Activated T-cell treated with anti-CD3 and anti-CD28 coated beads, Interleukin-2, amount 50 U/mL, for 4 hours (primary cell): ENCODE measurements at regions not wholly inside any gene's neighbourhood (a gene's known extent, or its start where the extent isn't known, plus 50 kb on each side); places are given as distances from the start of the nearest gene placed in this dataset.

Experiments used
- ATAC-seq, 2 donors: fragments of 200-7000 bp; cut with Tn5 transposase; one replicate each; pipeline ENCODE4 v1.10.0; 2021
- DNase-seq: peaks from one replicate; pipeline ENCODE4 v3.0.0-alpha.2; 2020
- H3K27me3 Mint-ChIP-seq: one replicate; pipeline ENCODE4 v1.8.0; 2021; ENCODE audit warnings: low read depth, mixed read lengths
- H3K36me3 Mint-ChIP-seq: one replicate; pipeline ENCODE4 v1.8.0; 2022; ENCODE audit warnings: mixed read lengths; ENCODE audit not compliant: insufficient read depth
- H3K4me1 Mint-ChIP-seq: one replicate; pipeline ENCODE4 v1.8.0; 2021; ENCODE audit warnings: low read depth, mixed read lengths
- H3K4me3 Mint-ChIP-seq: one replicate; pipeline ENCODE4 v1.8.0; 2021; ENCODE audit warnings: mild to moderate bottlenecking, moderate library complexity, mixed read lengths
- H3K9me3 Mint-ChIP-seq: one replicate; pipeline ENCODE4 v1.8.0; 2021; ENCODE audit warnings: mixed read lengths

DNA sequence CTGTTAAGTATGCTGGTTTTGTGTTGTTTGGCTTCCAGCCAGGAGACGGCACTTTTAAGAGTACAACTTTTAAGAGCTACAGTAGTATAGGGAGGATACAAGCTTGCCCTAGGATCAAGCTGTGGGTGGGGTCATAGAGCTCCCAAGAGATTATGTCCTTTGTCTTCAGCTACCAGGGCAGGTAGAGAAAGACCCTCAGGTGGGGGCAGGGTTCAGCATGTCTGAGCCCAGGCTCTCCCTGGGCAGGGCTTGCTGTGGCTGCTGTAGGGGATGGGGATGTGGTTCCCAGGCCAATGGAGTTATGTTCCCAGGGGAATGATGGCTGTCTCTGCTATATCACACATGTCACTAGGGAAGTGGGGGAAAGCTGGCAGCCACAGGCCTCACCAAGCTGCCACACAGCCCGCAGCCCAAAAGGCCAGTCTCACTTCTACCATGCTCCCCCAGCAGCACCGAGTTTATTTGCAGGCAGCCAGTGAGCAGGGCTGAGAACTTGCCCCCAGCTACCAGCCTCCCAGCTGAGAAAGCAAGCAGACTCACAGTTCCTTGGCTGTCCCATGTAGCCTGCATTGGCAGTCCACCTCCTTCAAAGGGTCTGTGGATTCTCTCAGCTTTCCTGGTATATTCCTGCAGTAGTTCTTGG lies 105.7 kb upstream of the ERBB4 start:
- DNase-seq (no peak), ATAC-seq (no peak)
- Mint-ChIP-seq H3K36me3 (no peaks in the 10 kb centered on the region), H3K9me3 (peaks cover 3% of the 10 kb centered on the region), H3K27me3 (peaks cover 2% of the 10 kb centered on the region), H3K4me1 (no peaks in the 10 kb centered on the region), H3K4me3 (no peak overlapping the region)

- Mint-ChIP-seq H3K9me3 (peaks cover 3% of the 10 kb centered on the region), H3K27me3 (peaks cover 2% of the 10 kb centered on the region), H3K36me3 (no peaks in the 10 kb centered on the region), H3K4me1 (no peaks in the 10 kb centered on the region), H3K4me3 (no peak overlapping the region)
- DNase-seq: no peak
- ATAC-seq: no peak
These were observed 101.8 kb upstream of the ERBB4 start for GRCh38 chr2:212640428-212640827.

- ATAC-seq: no peak
- Mint-ChIP-seq H3K4me3 (no peak overlapping the region), H3K36me3 (no peaks in the 10 kb centered on the region), H3K4me1 (no peaks in the 10 kb centered on the region), H3K27me3 (peaks cover 2% of the 10 kb centered on the region), H3K9me3 (peaks cover 3% of the 10 kb centered on the region)
- DNase-seq: no peak
These were observed 100.1 kb upstream of the ERBB4 start for GRCh38 chr2:212638694-212639093.

DNA sequence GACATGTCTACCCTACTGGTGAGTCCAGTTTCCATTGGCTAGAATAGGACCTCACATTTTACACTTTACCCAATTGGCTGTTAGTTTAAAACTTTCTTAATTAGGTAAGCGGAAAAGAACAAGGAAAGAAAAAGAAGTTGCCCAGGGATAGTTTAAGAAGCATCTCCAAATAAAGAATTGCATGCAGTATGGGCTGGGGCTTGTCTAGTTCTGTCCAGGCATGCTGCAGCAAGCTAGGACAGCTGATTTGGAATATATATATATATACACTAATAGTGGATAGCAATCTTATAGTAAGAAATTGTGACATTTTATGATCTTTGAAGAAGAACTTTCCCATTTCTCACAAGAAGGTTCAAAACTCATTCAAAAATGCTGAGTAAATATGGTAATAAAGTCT lies 90.0 kb upstream of the ERBB4 start:
- Mint-ChIP-seq H3K27me3 (no peaks in the 10 kb centered on the region), H3K36me3 (no peaks in the 10 kb centered on the region), H3K4me1 (no peaks in the 10 kb centered on the region), H3K9me3 (peaks cover 6% of the 10 kb centered on the region), H3K4me3 (no peak overlapping the region)
- ATAC-seq (no peak), DNase-seq (no peak)

- DNase-seq (no peak), ATAC-seq (no peak)
- no peaks in the 10 kb centered on the region for H3K27me3 Mint-ChIP-seq
- peaks cover 12% of the 10 kb centered on the region for H3K9me3 Mint-ChIP-seq
- no peaks in the 10 kb centered on the region for H3K36me3 Mint-ChIP-seq
- no peaks in the 10 kb centered on the region for H3K4me1 Mint-ChIP-seq
- H3K4me3 Mint-ChIP-seq: no peak overlapping the region
These were observed 87.8 kb upstream of the ERBB4 start for GRCh38 chr2:212626371-212626918.

DNA sequence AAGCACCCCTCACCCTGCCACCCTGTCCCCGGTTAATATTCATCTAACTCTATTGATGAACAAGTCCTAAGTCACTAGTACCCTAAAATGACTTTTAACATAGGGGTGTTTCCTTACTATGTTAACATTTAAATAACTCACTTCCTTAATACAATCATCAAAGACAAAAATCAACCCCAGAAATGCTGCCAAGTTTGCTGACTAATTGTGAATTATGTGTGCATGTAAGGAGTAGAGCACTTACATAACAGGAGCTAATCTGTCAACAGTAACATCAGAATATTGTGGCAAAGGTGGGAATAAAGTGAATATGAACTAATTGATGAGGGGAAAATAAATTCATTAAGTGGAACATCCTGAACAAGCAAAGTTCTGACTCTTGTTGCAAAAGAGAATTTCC lies 81.4 kb upstream of the ERBB4 start:
- H3K27me3 Mint-ChIP-seq: no peaks in the 10 kb centered on the region
- no peak overlapping the region for H3K4me3 Mint-ChIP-seq
- DNase-seq (no peak), ATAC-seq (no peak)
- no peaks in the 10 kb centered on the region for H3K36me3 Mint-ChIP-seq
- peaks cover 6% of the 10 kb centered on the region for H3K9me3 Mint-ChIP-seq
- H3K4me1 Mint-ChIP-seq: no peaks in the 10 kb centered on the region

- Mint-ChIP-seq H3K27me3 (no peaks in the 10 kb centered on the region), H3K36me3 (no peaks in the 10 kb centered on the region), H3K4me1 (no peaks in the 10 kb centered on the region), H3K4me3 (no peak overlapping the region), H3K9me3 (peaks cover 6% of the 10 kb centered on the region)
- DNase-seq: no peak
- ATAC-seq: no peak
These were observed 80.0 kb upstream of the ERBB4 start for GRCh38 chr2:212618636-212619035.

DNA sequence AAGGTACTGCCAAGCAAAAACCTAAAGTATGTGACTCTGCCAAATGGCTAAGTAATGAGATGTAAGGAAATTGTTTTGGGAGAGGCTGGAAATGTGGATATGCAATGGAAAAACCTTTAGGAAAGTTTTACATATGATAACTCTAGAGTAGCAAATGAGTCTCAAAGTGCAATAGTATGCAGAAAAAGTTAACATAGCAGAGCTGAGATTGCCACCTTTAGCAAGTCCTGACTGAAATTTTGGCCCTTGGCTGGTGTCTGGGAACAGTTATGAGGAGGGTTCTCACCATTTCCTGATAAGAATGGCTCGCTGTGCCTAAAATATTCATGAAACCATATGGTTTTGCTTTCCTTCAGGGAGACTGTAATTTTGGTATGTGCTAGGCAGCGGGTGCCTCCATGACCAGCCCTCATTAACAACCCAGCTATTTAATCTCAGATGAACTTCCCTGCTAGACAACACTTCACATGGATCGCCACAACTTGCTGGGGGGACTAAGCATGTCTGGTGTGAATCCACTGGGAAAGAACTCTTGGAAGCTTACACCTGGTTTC lies 72.3 kb upstream of the ERBB4 start:
- Mint-ChIP-seq H3K4me3 (no peak overlapping the region), H3K36me3 (no peaks in the 10 kb centered on the region), H3K9me3 (no peaks in the 10 kb centered on the region), H3K4me1 (no peaks in the 10 kb centered on the region), H3K27me3 (no peaks in the 10 kb centered on the region)
- no peak for DNase-seq
- no peak for ATAC-seq

DNA sequence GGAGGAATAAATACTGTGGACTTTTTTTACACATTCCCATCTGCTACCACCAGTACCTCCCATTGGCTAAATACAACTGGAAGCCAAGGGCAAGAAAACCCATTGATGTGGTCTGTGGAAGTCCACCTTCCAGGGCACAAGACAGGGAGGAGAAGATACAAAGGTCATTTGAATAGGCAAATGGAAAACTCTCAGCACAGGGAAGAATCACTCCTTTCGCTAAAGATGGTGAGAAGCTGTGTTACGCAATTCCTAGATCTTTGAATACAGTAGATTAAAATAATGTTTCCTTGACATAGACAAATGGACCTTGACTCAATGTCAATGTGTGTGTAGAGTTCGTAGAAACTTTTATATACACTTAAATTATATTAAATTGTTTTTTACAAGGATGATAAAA lies 70.9 kb upstream of the ERBB4 start:
- Mint-ChIP-seq H3K27me3 (no peaks in the 10 kb centered on the region), H3K36me3 (no peaks in the 10 kb centered on the region), H3K4me1 (no peaks in the 10 kb centered on the region), H3K4me3 (no peak overlapping the region), H3K9me3 (no peaks in the 10 kb centered on the region)
- no peak for ATAC-seq
- no peak for DNase-seq

DNA sequence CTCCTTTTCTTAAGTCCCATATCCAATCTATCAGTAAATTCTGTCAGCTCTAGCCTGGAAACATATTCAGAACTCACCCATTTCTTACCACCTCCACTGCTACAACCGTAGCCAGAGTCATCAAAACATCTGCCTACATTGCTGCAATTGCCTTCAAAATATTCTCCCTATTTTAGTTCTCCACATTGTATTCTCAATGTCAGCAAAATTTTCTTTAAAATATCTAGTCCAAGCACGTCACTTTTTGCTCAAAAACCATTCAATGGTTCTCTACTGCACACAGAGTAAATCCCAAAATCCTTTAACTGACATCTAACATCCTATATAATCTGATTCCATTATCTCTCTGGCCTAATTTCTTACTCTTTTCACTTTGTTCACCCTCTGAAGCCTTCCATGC lies 68.5 kb upstream of the ERBB4 start:
- ATAC-seq (no peak), DNase-seq (no peak)
- H3K4me1 Mint-ChIP-seq: no peaks in the 10 kb centered on the region
- no peaks in the 10 kb centered on the region for H3K27me3 Mint-ChIP-seq
- no peak overlapping the region for H3K4me3 Mint-ChIP-seq
- no peaks in the 10 kb centered on the region for H3K36me3 Mint-ChIP-seq
- no peaks in the 10 kb centered on the region for H3K9me3 Mint-ChIP-seq

DNA sequence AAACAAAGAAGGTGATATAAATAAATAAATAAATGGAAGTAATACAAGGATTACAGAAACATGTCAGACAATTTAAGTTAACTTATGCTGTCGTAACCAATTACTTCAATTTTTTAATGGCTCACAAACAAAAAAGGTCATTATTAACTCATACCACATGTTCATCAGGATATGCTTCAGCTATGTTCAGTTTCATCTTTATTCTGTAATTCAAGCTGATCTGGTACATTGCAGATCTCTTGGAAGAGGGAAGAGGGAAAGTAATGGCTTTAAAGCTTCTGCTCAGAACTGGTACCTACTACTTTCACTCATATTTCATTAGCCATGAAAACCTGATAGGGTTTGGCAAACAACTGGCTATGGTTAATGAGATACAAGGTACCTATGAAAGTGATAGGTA lies 67.6 kb upstream of the ERBB4 start:
- DNase-seq: no peak

GRCh38 chr2:212596688-212597087 lies 58.1 kb upstream of the ERBB4 start:
- Mint-ChIP-seq H3K36me3 (no peaks in the 10 kb centered on the region), H3K9me3 (no peaks in the 10 kb centered on the region), H3K27me3 (no peaks in the 10 kb centered on the region), H3K4me3 (no peak overlapping the region), H3K4me1 (no peaks in the 10 kb centered on the region)
- ATAC-seq (no peak), DNase-seq (no peak)

More for the DNA sequence above, 67.6 kb upstream of the ERBB4 start:
- H3K9me3 Mint-ChIP-seq: no peaks in the 10 kb centered on the region
- H3K36me3 Mint-ChIP-seq: no peaks in the 10 kb centered on the region
- H3K4me3 Mint-ChIP-seq: no peak overlapping the region
- ATAC-seq: no peak
- no peaks in the 10 kb centered on the region for H3K4me1 Mint-ChIP-seq
- no peaks in the 10 kb centered on the region for H3K27me3 Mint-ChIP-seq

DNA sequence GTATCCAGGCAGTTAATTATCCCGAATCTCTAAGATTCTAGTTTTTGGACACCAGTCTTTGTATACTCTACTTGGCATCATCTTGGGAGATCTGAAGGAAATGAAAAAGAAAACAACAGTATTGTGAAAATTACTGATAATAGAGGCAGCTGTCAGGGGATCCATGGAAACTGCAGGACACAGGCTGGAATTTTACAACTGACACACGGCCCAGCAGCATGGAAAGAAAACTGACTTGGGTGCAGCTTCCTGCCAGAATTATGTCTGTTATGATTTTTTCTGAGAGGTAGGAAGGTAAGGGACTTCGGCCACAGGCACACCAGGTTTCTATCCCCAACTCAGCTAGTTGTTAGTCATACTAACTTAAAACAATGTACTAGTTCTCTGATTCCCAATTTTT lies 57.7 kb upstream of the ERBB4 start:
- Mint-ChIP-seq H3K27me3 (no peaks in the 10 kb centered on the region), H3K4me3 (no peak overlapping the region), H3K9me3 (no peaks in the 10 kb centered on the region), H3K36me3 (no peaks in the 10 kb centered on the region), H3K4me1 (no peaks in the 10 kb centered on the region)
- DNase-seq (no peak), ATAC-seq (no peak)

DNA sequence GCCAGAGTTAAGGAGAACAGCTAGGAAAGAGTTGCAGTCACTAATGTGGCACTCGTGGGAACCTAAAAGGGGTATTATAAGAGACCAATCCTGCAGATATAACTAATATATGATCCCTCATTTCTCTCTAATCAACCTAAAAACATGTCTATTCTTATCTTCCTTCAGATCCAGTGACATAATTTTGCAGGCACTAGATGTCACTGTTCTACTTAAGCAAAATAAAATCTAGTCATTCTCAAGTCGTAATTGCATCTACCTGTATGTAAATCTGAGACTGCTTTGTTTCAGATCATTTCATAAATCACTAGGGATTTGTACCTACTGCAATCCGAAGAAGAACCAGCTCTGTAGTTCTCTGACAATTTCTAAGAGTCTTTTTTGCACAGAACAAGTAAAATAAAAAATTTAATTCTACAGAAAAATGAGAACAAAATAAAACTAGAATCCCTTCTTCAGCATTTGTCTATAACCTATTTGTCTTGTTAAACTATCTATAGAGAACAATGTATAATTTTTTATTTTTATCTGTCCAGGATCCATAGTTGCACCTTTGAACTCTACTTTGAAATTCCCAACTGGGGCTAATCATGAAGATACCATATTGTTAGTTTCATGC lies 56.5 kb upstream of the ERBB4 start:
- no peak overlapping the region for H3K4me3 Mint-ChIP-seq
- no peaks in the 10 kb centered on the region for H3K4me1 Mint-ChIP-seq
- DNase-seq (no peak), ATAC-seq (no peak)
- H3K27me3 Mint-ChIP-seq: no peaks in the 10 kb centered on the region
- no peaks in the 10 kb centered on the region for H3K9me3 Mint-ChIP-seq
- no peaks in the 10 kb centered on the region for H3K36me3 Mint-ChIP-seq

DNA sequence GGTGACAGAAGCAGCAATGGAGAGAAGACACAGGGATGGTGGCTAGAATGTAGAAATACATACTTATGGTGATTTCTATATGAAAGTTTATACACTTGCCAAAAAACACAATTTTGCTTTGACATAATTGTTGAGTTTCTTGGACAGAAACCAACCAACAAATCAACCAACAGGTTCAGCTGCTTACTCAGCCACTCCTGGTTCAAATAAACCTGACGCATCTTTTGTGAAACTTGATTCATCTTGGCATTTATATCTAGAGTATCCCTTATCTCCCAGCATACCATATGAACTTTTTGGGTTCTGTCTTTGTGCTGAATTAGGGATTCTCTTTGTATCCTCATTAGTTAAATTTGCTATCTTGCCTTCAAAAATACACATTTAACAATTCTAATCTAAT lies 54.1 kb upstream of the ERBB4 start:
- Mint-ChIP-seq H3K27me3 (no peaks in the 10 kb centered on the region), H3K4me3 (no peak overlapping the region), H3K9me3 (no peaks in the 10 kb centered on the region), H3K36me3 (no peaks in the 10 kb centered on the region), H3K4me1 (no peaks in the 10 kb centered on the region)
- ATAC-seq (no peak), DNase-seq (no peak)
